Epithelial cell of proximal tubule (primary cell): ENCODE measurements at regions not wholly inside any gene's neighbourhood (a gene's known extent, or its start where the extent isn't known, plus 50 kb on each side); places are given as distances from the start of the nearest gene placed in this dataset.

Source experiments
- DNase-seq: peaks from one replicate; pipeline ENCODE4 v3.0.0-alpha.2; 2011; ENCODE audit warnings: low read depth
- H3K4me3 ChIP-seq: 2 replicates; pipeline ENCODE4 v1.5.1; 2011; ENCODE audit warnings: low read depth, mild to moderate bottlenecking, low read length
- TF ChIP-seq, protein P1 (sequence below): conservative IDR thresholded peaks from 2 replicates; pipeline ENCODE4 v1.5.1; 2012; ENCODE audit warnings: low read depth, mild to moderate bottlenecking, low read length

DNA sequence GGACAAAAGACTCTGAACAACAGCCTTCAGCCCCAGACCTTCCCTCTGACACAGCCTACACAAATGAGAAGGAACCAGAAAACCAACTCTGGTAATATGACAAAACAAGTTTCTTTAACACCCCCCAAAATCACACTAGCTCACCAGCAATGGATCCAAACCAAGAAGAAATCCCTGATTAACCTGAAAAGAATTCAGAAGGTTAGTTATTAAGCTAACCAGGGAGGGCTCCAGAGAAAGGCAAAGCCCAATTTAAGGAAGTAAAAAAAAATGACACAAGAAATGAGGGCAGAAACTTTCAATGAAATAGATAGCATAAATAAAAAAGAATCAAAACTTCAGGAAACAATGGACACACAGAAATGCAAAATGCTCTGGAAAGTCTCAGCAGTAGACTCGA lies 224.0 kb downstream of the TRIML1 start:
- no peak overlapping the region for H3K4me3 ChIP-seq
- TF ChIP-seq, protein P1, sequence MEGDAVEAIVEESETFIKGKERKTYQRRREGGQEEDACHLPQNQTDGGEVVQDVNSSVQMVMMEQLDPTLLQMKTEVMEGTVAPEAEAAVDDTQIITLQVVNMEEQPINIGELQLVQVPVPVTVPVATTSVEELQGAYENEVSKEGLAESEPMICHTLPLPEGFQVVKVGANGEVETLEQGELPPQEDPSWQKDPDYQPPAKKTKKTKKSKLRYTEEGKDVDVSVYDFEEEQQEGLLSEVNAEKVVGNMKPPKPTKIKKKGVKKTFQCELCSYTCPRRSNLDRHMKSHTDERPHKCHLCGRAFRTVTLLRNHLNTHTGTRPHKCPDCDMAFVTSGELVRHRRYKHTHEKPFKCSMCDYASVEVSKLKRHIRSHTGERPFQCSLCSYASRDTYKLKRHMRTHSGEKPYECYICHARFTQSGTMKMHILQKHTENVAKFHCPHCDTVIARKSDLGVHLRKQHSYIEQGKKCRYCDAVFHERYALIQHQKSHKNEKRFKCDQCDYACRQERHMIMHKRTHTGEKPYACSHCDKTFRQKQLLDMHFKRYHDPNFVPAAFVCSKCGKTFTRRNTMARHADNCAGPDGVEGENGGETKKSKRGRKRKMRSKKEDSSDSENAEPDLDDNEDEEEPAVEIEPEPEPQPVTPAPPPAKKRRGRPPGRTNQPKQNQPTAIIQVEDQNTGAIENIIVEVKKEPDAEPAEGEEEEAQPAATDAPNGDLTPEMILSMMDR, result no peak
- DNase-seq, result no peak

DNA sequence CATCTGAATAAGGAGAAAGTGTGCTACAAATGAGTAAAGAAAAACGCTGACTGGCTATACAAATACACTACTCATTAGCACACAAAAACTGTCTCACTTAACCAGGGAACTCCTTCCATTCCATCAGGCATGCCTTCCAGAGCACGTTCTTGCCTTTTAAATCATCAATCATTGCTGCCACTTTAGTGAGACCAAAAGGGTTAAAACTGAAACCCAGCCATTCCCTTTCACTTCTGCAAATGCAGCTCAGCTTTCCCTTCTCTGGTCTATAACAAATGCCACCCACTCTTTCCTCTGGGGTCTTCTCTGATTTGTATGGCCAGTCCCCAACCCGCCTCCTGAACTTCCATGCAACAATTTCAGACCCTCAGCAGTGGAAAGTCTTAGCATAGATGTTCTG lies 231.5 kb downstream of the TRIML1 start:
- TF ChIP-seq, protein P1, result no peak
- no peak for DNase-seq

DNA sequence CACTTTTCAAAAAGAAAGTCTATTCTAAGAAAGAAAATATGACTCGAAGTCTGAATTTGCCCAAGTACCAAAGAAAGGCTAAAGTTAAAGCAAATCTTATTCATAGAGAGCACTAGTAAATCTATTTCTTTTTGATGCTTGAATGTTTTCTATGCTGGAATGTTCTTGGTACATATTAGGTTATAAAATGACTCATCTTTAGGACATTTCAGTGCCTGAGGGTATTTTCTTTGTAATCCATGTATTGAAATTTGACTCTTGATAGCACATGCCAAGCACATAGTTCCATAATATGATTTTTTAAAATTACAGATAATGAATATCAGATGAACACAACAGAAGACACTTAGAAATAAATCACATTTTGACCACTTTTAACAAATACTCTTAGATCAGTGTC lies 232.8 kb downstream of the TRIML1 start:
- TF ChIP-seq, protein P1, result no peak
- DNase-seq, result no peak
- H3K4me3 ChIP-seq, result no peak overlapping the region

More for the DNA sequence above, 231.5 kb downstream of the TRIML1 start:
- no peak overlapping the region for H3K4me3 ChIP-seq

DNA sequence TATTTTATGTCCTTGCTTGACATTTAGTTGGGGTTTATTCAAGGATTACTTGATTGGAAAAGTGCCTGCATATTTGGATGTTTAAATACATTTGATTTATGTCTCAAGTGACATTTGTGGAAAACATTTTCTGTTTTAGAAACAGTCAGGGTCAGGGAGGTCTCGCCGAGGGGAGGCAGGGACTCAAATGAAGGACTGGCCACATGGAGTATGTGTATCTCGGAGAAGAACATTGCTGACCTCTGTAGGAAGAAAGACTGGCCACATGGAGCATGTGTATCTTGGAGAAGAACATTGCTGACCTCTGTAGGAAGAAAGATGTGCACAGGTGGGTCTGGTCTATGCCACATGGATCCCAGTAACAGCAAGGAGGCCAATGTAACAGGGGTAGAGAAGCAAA lies 233.6 kb downstream of the TRIML1 start:
- TF ChIP-seq, protein P1, result peak; percentile 28
- DNase-seq, result no peak

DNA sequence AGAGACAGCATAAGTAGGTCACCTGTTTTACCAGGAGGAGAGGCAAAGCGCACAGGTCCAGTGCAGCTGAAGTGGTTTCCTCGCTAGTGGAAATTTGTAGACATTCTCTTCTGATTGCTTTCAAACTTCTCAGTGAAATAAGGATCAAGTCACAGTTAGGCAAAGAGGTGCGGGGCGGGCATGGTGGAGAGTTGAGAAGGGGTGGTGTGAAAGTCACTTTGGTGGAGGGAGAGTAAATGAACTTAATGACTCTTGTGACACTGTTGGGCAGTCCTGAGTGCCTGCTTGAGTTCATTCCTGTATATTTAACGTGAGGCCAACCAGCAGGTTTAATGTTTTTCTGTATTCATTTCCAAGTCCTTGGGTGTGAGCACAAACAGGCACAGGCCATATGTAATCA lies 235.6 kb downstream of the TRIML1 start:
- DNase-seq, result no peak
- no peak overlapping the region for H3K4me3 ChIP-seq
- TF ChIP-seq, protein P1, result no peak

More for the DNA sequence above, 233.6 kb downstream of the TRIML1 start:
- no peak overlapping the region for H3K4me3 ChIP-seq

DNA sequence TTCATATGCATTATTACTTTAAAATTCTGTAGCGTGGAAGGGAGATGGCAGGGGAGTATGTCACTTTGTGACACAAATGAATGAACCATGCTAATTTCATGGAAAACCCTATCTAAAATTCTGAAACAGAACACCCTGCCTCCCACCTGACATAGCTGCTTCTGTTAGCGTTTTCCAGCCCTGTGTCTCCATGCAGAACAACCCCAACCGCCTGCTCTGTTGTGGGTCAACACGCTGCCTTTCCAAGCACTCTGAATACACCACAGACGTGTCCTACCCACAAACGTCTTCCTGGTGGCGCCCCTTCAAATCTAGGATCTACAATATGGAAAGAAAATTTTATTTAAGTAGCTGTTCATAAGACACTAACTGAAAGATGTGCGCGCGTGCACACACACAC lies 238.6 kb downstream of the TRIML1 start:
- no peak for DNase-seq
- H3K4me3 ChIP-seq, result no peak overlapping the region
- TF ChIP-seq, protein P1, result no peak

DNA sequence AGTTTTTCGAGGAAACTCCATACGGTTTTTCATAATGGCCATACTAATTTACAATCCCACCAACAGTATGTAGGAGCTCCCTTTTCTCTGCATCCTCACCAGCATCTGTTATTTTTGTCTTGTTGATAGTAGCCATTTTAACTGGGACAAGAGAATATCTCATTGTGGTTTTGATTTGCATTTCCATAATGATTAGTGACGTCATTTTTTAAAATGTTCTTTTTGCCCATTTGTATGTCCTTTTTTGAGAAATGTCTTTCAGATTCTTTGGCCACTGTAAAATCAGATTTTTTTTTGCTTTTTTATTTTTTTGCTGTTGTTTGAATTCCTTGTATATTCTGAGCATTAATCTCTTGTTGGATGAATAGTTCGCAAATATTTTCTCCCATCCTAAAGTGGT lies 243.9 kb downstream of the TRIML1 start:
- no peak overlapping the region for H3K4me3 ChIP-seq
- TF ChIP-seq, protein P1, result no peak
- DNase-seq, result no peak
